ENCODE measurements at regions not wholly inside any gene's neighbourhood (a gene's known extent, or its start where the extent isn't known, plus 50 kb on each side); places are given as distances from the start of the nearest gene placed in this dataset.
"Not testable (repeated sequence)": the region's sequence is repeated elsewhere in the genome, so short reads cannot be mapped to it uniquely, and the experiment has no call there.

GRCh38 chr3:15873415-15873814 lies 75.6 kb upstream of the ANKRD28 start:
- TF ChIP-seq, protein P1, sequence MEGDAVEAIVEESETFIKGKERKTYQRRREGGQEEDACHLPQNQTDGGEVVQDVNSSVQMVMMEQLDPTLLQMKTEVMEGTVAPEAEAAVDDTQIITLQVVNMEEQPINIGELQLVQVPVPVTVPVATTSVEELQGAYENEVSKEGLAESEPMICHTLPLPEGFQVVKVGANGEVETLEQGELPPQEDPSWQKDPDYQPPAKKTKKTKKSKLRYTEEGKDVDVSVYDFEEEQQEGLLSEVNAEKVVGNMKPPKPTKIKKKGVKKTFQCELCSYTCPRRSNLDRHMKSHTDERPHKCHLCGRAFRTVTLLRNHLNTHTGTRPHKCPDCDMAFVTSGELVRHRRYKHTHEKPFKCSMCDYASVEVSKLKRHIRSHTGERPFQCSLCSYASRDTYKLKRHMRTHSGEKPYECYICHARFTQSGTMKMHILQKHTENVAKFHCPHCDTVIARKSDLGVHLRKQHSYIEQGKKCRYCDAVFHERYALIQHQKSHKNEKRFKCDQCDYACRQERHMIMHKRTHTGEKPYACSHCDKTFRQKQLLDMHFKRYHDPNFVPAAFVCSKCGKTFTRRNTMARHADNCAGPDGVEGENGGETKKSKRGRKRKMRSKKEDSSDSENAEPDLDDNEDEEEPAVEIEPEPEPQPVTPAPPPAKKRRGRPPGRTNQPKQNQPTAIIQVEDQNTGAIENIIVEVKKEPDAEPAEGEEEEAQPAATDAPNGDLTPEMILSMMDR (conservative IDR thresholded peaks at IDR 0.05; ENCODE audit: low read depth, low read length), result no peak

DNA sequence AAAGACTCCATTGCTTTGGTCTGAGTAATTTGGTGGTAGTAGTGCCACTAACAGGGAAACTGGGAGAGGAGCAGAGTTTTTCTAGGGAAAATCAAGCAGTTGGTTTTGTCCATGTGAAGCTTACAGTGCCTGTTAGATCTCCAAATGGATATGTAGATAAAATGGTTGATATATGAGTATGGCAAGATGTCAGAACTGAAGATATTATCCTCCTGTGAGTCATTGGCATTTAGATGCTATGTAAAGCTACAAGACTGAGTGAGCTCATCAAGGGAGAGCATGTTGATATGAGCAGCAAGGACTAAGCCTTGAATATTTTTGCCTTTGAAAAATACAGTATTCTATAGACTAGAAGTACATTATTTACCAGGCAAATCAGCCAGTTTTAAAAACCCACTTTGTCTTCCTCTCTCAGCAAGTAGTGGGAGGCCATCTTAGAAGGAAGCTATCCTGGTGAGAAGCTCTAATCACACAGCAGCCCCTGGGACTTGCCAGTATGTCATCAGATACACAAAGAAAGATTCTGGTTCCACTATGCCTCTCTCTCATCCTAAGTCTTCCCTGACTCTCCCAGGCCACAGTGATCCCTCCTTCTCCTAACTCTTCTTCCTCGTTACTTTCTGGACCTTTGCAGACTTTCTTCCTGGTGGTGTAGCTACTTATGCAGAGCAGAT lies 77.4 kb upstream of the ANKRD28 start:
- H3K4me3 ChIP-seq (ENCODE audit: low read length), result no peak overlapping the region
- DNase-seq (ENCODE audit: low read depth), result peak; percentile 13
- TF ChIP-seq, protein P1 (conservative IDR thresholded peaks at IDR 0.05; ENCODE audit: low read depth, low read length), result no peak

More at GRCh38 chr3:15873415-15873814, 75.6 kb upstream of the ANKRD28 start:
- DNase-seq (ENCODE audit: low read depth), result no peak
- H3K4me3 ChIP-seq (ENCODE audit: low read length), result no peak overlapping the region

GRCh38 chr3:15876669-15877068 lies 78.9 kb upstream of the ANKRD28 start:
- DNase-seq (ENCODE audit: low read depth), result no peak
- no peak overlapping the region for H3K4me3 ChIP-seq (ENCODE audit: low read length)
- TF ChIP-seq, protein P1 (conservative IDR thresholded peaks at IDR 0.05; ENCODE audit: low read depth, low read length), result no peak

DNA sequence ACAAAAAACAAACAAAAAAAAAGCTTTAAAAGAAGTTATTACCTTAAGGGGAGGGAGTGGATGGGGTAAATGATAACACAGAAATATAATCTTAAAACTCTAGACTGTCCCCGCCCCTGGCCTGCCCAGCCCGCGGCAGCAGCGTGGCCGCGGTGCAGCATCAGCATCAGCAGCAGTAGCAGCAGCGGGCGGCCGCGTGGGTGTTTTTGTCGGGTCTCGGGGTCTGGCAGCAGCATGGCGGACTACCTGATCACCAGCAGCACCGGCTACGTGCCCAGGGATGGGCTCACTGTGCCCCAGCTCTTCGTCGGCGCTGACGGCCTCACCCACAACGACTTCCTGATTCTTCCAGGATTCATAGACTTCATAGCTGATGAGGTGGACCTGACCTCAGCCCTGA lies 80.0 kb upstream of the ANKRD28 start:
- no peak overlapping the region for H3K4me3 ChIP-seq (ENCODE audit: low read length)
- TF ChIP-seq, protein P1 (conservative IDR thresholded peaks at IDR 0.05; ENCODE audit: low read depth, low read length), result no peak

GRCh38 chr3:15879787-15880186 lies 82.0 kb upstream of the ANKRD28 start:
- not testable (repeated sequence) for DNase-seq (ENCODE audit: low read depth); H3K4me3 ChIP-seq (ENCODE audit: low read length)

More for the DNA sequence above, 80.0 kb upstream of the ANKRD28 start:
- no peak for DNase-seq (ENCODE audit: low read depth)

DNA sequence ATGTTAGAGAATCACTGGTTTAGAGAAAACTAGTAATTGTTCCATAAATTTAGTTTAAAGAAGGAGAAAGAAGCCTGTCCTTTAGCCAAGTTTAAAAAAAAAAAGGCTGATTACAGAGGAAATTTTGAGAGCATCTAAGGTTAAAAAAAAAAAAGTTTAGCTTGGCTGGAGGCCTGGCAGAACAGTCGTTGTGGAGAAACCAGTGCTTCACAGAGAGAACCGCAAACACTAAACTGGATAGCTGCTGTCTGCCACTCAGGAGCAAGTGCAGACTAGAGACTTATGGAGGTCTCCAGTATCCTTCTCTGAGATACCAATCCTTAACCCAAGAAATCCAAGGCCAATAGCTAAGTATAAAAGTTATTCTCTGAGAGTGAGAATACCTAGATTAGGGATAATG lies 84.8 kb upstream of the ANKRD28 start:
- DNase-seq (ENCODE audit: low read depth), result no peak
- no peak overlapping the region for H3K4me3 ChIP-seq (ENCODE audit: low read length)
- TF ChIP-seq, protein P1 (conservative IDR thresholded peaks at IDR 0.05; ENCODE audit: low read depth, low read length), result no peak

DNA sequence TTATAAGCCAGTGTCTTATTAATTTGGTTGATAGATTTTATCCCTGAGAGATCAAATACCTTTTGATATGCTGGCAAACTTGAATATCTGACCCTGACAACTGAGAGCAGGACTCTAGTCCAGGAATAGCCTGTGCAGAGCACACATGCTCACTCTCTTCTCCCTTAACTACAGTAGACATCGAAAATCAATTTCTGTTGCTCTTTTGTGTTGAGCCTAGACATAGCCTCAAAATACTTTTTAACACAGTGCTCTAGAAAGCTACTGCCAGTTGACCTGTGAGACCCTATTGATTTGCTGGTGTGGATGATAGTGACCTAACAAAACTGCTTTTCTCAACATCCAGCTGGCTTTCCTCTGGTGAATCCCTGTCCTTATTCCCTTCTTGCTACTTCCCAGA lies 86.4 kb upstream of the ANKRD28 start:
- H3K4me3 ChIP-seq (ENCODE audit: low read length), result no peak overlapping the region
- TF ChIP-seq, protein P1 (conservative IDR thresholded peaks at IDR 0.05; ENCODE audit: low read depth, low read length), result no peak
- no peak for DNase-seq (ENCODE audit: low read depth)

All from retinal pigment epithelial cell (primary cell).